ENCODE measurements at regions not wholly inside any gene's neighbourhood (a gene's known extent, or its start where the extent isn't known, plus 50 kb on each side); places are given as distances from the start of the nearest gene placed in this dataset.
"Not testable (repeated sequence)": the region's sequence is repeated elsewhere in the genome, so short reads cannot be mapped to it uniquely, and the experiment has no call there.

DNA sequence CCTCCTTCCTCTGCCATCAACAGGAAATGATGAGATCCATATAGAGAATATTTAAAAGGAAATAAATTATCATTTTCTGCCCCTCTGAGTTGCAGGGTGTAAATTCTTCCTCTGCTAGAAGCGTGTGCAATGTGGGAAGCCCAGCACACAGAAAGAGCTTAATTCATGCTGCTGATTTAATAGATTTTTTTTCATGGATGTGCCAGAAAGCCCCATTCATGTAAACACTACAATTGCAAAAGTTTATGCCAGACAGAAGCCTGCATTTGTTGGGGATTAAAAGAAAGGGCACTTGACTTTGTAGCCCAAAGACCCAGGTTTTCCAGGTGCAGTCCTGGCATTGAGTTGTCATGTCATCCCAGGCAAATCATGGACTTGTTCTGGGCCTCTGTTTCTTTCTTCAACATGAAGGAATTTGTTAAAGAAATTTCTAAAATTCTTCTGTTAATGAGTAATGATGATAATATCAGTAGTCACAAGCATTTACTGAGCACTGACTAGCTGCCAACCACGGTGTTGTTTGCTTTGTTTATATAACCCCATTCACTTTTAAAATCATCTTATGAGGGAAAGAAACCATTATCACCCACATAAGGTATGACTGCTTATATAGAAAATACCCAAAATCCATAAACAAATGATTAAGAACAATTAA lies 341.7 kb downstream of the ANAPC1 start:
- H3K4me3 Mint-ChIP-seq; H3K27me3 Mint-ChIP-seq (ENCODE audit: low read depth): not testable (repeated sequence)

DNA sequence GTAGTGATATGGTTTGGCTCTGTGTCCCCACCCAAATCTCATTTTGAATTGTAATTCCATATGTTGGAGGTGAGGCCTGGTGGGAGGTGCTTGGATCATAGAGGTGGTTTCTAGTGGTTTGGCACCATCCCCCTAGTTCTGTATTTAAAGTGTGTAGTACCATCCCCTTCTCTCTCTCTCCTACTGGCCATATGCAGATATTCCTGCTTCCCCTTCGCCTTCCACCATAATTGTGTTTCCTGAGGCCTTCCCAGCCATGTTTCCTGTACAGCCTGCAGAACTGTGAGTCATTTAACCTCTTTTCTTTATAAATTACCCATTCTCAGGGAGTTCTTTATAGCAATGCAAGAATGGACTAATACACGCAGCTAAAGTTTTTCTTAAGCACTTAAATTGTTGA lies 340.0 kb downstream of the ANAPC1 start:
- H3K23me2 ChIP-seq (ENCODE audit: insufficient read length, low read depth, low read length, poor library complexity, severe bottlenecking); H2BK20ac ChIP-seq (ENCODE audit: low read depth, low read length, poor library complexity, severe bottlenecking); H3K4me1 Mint-ChIP-seq; H3K4me1 ChIP-seq (ENCODE audit: insufficient read depth, low read length); H3K27me3 Mint-ChIP-seq (ENCODE audit: low read depth); H3K9ac ChIP-seq (ENCODE audit: extremely low read depth, insufficient read length, low read length); H4K20me1 ChIP-seq (ENCODE audit: control insufficient read depth, insufficient read depth, insufficient read length); H2AK5ac ChIP-seq (ENCODE audit: insufficient read length, low read length); H2BK120ac ChIP-seq (ENCODE audit: low read depth, low read length, poor library complexity, severe bottlenecking); H3K4me2 ChIP-seq (ENCODE audit: insufficient read depth, insufficient read length, low read length); H3K18ac ChIP-seq (ENCODE audit: insufficient read length, low read depth, low read length); H4K8ac ChIP-seq (replicated peaks; ENCODE audit: insufficient read length, low read depth, low read length); H3K23ac ChIP-seq (ENCODE audit: insufficient read length, low read depth, low read length); H4K5ac ChIP-seq (ENCODE audit: insufficient read length, low read depth, low read length); H4K91ac ChIP-seq (ENCODE audit: insufficient read length, low read depth, low read length); H3K36me3 Mint-ChIP-seq (ENCODE audit: insufficient read depth in 1 of 3, low read depth in 3 of 3); H3K27me3 ChIP-seq (ENCODE audit: insufficient read depth, low read length); H3K4ac ChIP-seq (ENCODE audit: low read depth, low read length); H2BK12ac ChIP-seq (ENCODE audit: insufficient read length, low read depth, low read length); H3K56ac ChIP-seq (ENCODE audit: insufficient read length, low read depth, low read length); DNase-seq; H2BK5ac ChIP-seq (ENCODE audit: insufficient read length, low read length); H3K14ac ChIP-seq (ENCODE audit: insufficient read depth, low read length); H2AFZ ChIP-seq (ENCODE audit: low read length); H3K4me3 Mint-ChIP-seq; H3T11ph ChIP-seq (ENCODE audit: low read length); H3K9me3 ChIP-seq (ENCODE audit: control insufficient read depth, low read depth, low read length); H3K79me2 ChIP-seq (ENCODE audit: insufficient read depth, low read length); H3K9me3 Mint-ChIP-seq; H3K27ac ChIP-seq (ENCODE audit: insufficient read length, low read depth, low read length); H3K27ac Mint-ChIP-seq; H3K79me1 ChIP-seq (ENCODE audit: insufficient read depth, low read depth, low read length, poor library complexity, severe bottlenecking); H2BK15ac ChIP-seq (ENCODE audit: low read depth, low read length): not testable (repeated sequence)
- no CpG with 5 or more reads among the region's 2 CpGs for WGBS (ENCODE audit: extremely low coverage, insufficient read length, low lambda C conversion rate)

More for the DNA sequence above, 341.7 kb downstream of the ANAPC1 start:
- H3K4me2 ChIP-seq (ENCODE audit: insufficient read depth, insufficient read length, low read length); H3K9me3 Mint-ChIP-seq; H3K18ac ChIP-seq (ENCODE audit: insufficient read length, low read depth, low read length); H3K9me3 ChIP-seq (ENCODE audit: control insufficient read depth, low read depth, low read length); H3K27ac Mint-ChIP-seq; H3K9ac ChIP-seq (ENCODE audit: extremely low read depth, insufficient read length, low read length); H3K23me2 ChIP-seq (ENCODE audit: insufficient read length, low read depth, low read length, poor library complexity, severe bottlenecking); H3K36me3 Mint-ChIP-seq (ENCODE audit: insufficient read depth in 1 of 3, low read depth in 3 of 3); H2BK12ac ChIP-seq (ENCODE audit: insufficient read length, low read depth, low read length); H3K4ac ChIP-seq (ENCODE audit: low read depth, low read length); H2BK120ac ChIP-seq (ENCODE audit: low read depth, low read length, poor library complexity, severe bottlenecking); H4K5ac ChIP-seq (ENCODE audit: insufficient read length, low read depth, low read length); H4K91ac ChIP-seq (ENCODE audit: insufficient read length, low read depth, low read length); H4K8ac ChIP-seq (replicated peaks; ENCODE audit: insufficient read length, low read depth, low read length); H2AFZ ChIP-seq (ENCODE audit: low read length); H3K79me1 ChIP-seq (ENCODE audit: insufficient read depth, low read depth, low read length, poor library complexity, severe bottlenecking); H2BK15ac ChIP-seq (ENCODE audit: low read depth, low read length); H3K56ac ChIP-seq (ENCODE audit: insufficient read length, low read depth, low read length); H3K27ac ChIP-seq (ENCODE audit: insufficient read length, low read depth, low read length); H3K79me2 ChIP-seq (ENCODE audit: insufficient read depth, low read length); H2BK5ac ChIP-seq (ENCODE audit: insufficient read length, low read length); H3K27me3 ChIP-seq (ENCODE audit: insufficient read depth, low read length); H4K20me1 ChIP-seq (ENCODE audit: control insufficient read depth, insufficient read depth, insufficient read length); DNase-seq; H3K14ac ChIP-seq (ENCODE audit: insufficient read depth, low read length); H3T11ph ChIP-seq (ENCODE audit: low read length); H2BK20ac ChIP-seq (ENCODE audit: low read depth, low read length, poor library complexity, severe bottlenecking); H2AK5ac ChIP-seq (ENCODE audit: insufficient read length, low read length); H3K23ac ChIP-seq (ENCODE audit: insufficient read length, low read depth, low read length); H3K4me1 ChIP-seq (ENCODE audit: insufficient read depth, low read length); H3K4me1 Mint-ChIP-seq: not testable (repeated sequence)
- WGBS (ENCODE audit: extremely low coverage, insufficient read length, low lambda C conversion rate), result no CpG with 5 or more reads among the region's 2 CpGs

All from H9 (cell line).